ENCODE measurements at regions not wholly inside any gene's neighbourhood (a gene's known extent, or its start where the extent isn't known, plus 50 kb on each side); places are given as distances from the start of the nearest gene placed in this dataset.

DNA sequence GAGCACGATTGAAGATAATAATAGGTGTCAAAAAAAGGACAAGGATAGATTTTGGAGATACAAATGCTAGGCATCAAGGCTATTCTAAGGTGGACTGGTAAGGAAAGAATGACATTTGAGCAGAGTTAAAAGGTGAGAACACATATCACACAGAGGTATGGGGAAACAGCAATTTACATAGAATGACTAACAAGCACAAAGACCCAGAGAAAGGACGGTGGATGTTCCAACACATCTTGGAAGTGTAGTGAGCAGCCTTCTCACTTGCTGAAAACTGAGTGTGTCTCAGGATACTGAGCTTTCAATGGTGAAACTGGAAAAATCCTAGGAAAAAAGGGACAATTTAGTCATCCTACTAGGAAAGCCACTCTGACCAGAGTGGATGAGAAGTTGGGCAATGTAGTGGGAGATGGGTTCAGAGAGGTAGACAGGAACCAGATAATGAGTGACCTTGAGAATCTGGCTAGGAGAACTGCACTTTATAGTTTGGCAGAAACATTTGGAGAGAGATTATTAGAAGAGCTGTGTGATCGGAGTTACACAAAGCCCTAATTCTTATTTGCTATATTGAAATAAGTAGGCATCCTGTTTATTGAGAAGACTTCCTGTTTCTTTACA, 706.0 kb downstream of the KCNA4 start:
- peaks cover 7% of the 10 kb centered on the region for H3K9me3 Mint-ChIP-seq
- no peaks in the 10 kb centered on the region for H3K4me1 Mint-ChIP-seq
- no peak overlapping the region for H3K27ac Mint-ChIP-seq
- ChIA-PET POLR2A (no interaction called here), CTCF (no interaction called here)
- no peak for DNase-seq
- H3K4me3 Mint-ChIP-seq = no peak overlapping the region
- H3K27me3 Mint-ChIP-seq = no peaks in the 10 kb centered on the region
- H3K36me3 Mint-ChIP-seq (ENCODE audit: low read depth) = no peaks in the 10 kb centered on the region

DNA sequence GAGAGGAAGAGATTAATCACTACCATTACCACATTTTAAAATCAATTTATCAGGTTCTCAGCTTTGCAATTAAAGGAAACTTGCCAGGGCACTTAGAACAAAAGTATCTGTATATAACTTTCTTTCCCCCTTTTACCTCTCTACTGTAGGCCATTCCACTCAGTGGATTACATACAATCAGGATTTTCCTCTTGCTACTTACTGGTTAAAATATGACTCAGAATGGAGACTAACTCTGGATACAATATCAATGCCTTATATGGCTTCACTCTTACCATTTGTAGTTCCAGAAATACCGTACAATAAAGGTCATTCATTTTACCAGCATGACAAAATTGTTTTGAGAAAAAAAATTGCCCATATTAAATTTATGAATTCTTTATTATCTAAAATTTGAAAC, 706.8 kb downstream of the KCNA4 start:
- Mint-ChIP-seq H3K27me3 (no peaks in the 10 kb centered on the region), H3K9me3 (peaks cover 7% of the 10 kb centered on the region), H3K27ac (no peak overlapping the region), H3K4me3 (no peak overlapping the region), H3K36me3 (ENCODE audit: low read depth) (no peaks in the 10 kb centered on the region), H3K4me1 (no peaks in the 10 kb centered on the region)
- DNase-seq = no peak
- CTCF ChIA-PET = no interaction called here
- POLR2A ChIA-PET = no interaction called here

DNA sequence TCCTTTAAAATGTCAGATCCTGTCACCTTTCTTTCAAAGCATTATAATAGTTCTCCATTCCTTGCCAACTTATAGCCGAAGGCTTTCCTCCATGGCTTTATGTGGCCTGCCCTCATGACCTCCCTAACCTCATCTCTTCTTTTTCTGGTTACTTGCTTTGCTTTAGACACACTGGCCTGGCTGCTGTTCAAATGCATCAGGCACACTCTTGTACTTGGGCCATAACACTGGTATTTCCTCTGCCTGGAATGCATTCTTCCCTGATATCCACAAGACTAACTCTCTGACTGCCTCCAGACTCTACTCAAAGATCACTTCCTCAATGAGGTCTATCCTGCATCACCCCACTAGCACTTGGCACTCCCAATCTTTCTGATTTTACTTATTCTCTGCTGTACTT, 710.3 kb downstream of the KCNA4 start:
- H3K27me3 Mint-ChIP-seq = no peaks in the 10 kb centered on the region
- no peak overlapping the region for H3K27ac Mint-ChIP-seq
- peaks cover 14% of the 10 kb centered on the region for H3K9me3 Mint-ChIP-seq
- H3K4me3 Mint-ChIP-seq = no peak overlapping the region
- no peak for DNase-seq
- no peaks in the 10 kb centered on the region for H3K36me3 Mint-ChIP-seq (ENCODE audit: low read depth)
- ChIA-PET CTCF (no interaction called here), POLR2A (no interaction called here)
- H3K4me1 Mint-ChIP-seq = no peaks in the 10 kb centered on the region

DNA sequence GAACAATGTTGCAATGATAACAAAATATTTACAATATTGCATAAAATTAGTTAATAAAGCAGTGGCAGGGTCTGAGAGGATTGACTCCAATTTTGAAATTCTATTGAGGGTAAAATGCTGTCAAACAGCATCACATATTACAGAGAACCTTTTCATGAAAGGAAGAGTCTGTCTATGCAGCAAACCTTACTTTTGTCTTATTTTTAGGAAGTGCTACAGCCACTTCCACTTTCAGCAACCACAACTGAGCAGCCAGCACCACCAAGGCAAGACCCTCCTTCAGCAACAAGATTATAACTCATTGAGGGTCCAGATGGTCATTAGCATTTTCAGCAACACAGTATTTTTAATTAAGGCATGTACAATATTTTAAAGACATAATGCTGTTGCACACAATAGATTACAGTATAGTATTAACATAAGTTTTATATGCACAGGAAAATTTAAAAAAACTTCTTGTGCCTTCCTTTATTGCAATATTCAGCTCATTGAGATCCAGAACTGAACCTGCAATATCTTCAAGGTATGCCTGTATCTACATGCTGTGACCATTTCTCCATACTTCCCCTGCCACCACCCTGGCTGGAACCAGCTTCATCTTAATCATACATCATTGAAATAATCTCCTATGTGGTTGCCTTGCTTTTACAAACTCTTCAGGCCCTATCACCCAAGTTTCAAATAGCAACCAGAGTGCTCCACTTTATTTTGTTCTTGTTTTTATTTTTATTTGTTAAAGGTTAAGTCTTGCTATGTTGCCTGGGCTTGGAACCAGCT, 711.2 kb downstream of the KCNA4 start:
- CTCF ChIA-PET = no interaction called here
- H3K9me3 Mint-ChIP-seq = peaks cover 12% of the 10 kb centered on the region
- DNase-seq = no peak
- POLR2A ChIA-PET = no interaction called here
- no peak overlapping the region for H3K27ac Mint-ChIP-seq
- no peak overlapping the region for H3K4me3 Mint-ChIP-seq
- no peaks in the 10 kb centered on the region for H3K36me3 Mint-ChIP-seq (ENCODE audit: low read depth)
- H3K27me3 Mint-ChIP-seq = no peaks in the 10 kb centered on the region
- no peaks in the 10 kb centered on the region for H3K4me1 Mint-ChIP-seq

DNA sequence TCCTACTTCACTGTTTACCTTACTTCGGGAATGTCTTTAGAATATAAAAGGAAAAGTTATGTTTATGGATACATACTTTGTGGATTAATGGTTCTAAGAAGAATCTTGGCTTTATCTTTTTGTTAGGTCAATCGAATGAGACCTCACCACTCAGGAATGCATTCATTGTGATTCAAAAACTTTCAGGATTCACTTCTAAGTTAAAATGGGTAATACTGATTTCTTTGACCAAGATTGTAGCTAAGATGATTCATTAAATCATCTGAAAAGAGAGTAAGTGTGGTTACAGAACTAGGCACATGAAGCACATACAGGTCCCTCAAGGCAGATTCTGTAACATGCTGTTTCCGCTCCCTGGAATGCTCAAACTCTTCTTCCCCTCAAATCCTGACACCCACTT, 716.4 kb downstream of the KCNA4 start:
- peaks cover 11% of the 10 kb centered on the region for H3K9me3 Mint-ChIP-seq
- H3K27ac Mint-ChIP-seq = no peak overlapping the region
- no peaks in the 10 kb centered on the region for H3K36me3 Mint-ChIP-seq (ENCODE audit: low read depth)
- H3K4me1 Mint-ChIP-seq = no peaks in the 10 kb centered on the region
- CTCF ChIA-PET = no interaction called here
- no peak for DNase-seq
- H3K4me3 Mint-ChIP-seq = no peak overlapping the region
- POLR2A ChIA-PET = no interaction called here
- H3K27me3 Mint-ChIP-seq = no peaks in the 10 kb centered on the region

DNA sequence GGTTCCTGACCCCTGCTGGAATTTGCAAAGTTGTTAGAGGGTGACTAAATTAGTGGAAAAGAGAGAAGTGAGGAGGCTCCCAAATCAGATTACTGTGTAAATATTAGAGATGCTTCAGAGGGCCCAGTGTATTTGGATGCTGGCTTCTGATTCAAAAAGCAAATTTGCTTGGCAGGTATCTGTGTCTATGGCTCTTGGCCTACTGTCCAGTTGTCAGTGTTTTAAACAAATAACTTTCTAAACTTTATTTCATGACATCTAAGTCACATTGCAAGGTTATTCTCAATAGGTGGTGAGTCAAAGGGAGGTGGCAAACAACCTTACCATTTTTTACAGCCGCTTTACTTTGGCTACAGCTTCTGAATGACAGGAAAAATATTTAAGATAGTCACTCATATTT, 720.1 kb downstream of the KCNA4 start:
- POLR2A ChIA-PET = no interaction called here
- Mint-ChIP-seq H3K4me1 (no peaks in the 10 kb centered on the region), H3K36me3 (ENCODE audit: low read depth) (no peaks in the 10 kb centered on the region), H3K27me3 (no peaks in the 10 kb centered on the region), H3K27ac (no peak overlapping the region), H3K4me3 (no peak overlapping the region), H3K9me3 (peaks cover 5% of the 10 kb centered on the region)
- CTCF ChIA-PET = no interaction called here
- DNase-seq = no peak

DNA sequence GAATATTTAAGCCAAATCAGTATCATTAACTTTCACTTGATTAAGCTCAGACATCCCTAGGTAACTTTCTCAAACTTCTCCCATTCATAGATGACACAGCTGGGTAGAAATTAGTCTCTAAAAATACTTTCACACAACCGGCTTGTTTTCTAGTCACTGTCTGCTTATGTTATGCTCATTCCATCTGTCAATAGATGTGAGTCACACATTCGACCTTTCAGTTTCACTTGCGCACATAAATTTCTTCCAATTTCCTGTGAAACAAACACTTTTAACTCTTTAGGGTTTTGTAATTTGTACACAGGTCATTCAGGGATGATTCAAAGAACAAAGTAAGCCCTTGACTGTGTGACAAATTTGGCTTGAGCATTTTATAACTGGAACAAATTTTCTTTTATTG, 723.0 kb downstream of the KCNA4 start:
- ChIA-PET CTCF (no interaction called here), POLR2A (no interaction called here)
- Mint-ChIP-seq H3K4me1 (no peaks in the 10 kb centered on the region), H3K4me3 (no peak overlapping the region), H3K36me3 (ENCODE audit: low read depth) (no peaks in the 10 kb centered on the region), H3K27me3 (no peaks in the 10 kb centered on the region), H3K27ac (no peak overlapping the region), H3K9me3 (peaks cover 5% of the 10 kb centered on the region)
- DNase-seq = no peak

DNA sequence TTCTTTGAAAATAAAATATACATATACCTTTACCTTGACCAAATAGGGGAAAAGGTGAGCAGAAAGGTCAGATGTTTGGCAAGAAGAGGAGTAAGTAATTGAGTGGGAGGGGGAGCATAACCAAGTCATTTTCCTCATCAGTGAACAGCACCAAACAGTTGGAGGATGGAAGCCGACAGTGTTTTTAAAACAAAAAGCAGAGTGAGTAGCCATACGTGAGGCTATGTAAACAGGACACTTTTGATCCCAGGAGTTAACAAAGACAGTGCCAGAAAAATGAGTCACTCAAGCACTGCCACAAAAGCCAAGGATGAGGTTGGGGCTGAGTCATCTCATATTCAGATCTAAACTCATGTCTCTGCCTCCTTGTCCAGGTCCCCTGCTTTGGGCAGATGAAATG, 734.7 kb downstream of the KCNA4 start:
- Mint-ChIP-seq H3K9me3 (no peaks in the 10 kb centered on the region), H3K27ac (no peak overlapping the region), H3K4me3 (no peak overlapping the region), H3K36me3 (ENCODE audit: low read depth) (no peaks in the 10 kb centered on the region), H3K27me3 (no peaks in the 10 kb centered on the region), H3K4me1 (no peaks in the 10 kb centered on the region)
- CTCF ChIA-PET = no interaction called here
- POLR2A ChIA-PET = no interaction called here
- no peak for DNase-seq

DNA sequence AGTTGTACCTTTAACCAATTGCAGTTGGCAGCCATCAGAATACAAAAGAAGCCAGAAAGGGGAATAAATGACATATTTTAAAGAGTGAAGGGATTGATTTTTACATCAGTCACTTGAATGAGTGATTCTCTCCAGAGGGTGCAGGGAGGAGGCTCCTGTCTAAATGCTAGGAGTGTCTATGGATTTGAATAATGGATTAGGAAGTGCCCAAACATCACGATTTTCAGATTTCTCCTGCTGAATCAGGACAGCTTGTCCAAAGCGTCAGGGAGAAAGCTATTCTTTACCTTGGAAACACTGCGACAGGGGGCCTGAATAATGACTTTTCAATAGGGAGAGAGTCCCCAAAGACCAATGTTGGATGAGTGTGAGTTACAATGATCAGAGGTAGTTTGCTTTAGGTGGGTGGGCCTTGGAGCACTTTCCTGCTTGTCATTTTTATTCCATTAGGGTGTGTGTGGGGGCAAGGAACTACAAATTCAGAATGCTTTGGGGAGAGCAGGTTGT, 735.5 kb downstream of the KCNA4 start:
- no peak for DNase-seq
- no peak overlapping the region for H3K27ac Mint-ChIP-seq
- H3K4me1 Mint-ChIP-seq = no peaks in the 10 kb centered on the region
- H3K36me3 Mint-ChIP-seq (ENCODE audit: low read depth) = no peaks in the 10 kb centered on the region
- ChIA-PET CTCF (no interaction called here), POLR2A (no interaction called here)
- no peaks in the 10 kb centered on the region for H3K27me3 Mint-ChIP-seq
- H3K4me3 Mint-ChIP-seq = no peak overlapping the region
- H3K9me3 Mint-ChIP-seq = no peaks in the 10 kb centered on the region

DNA sequence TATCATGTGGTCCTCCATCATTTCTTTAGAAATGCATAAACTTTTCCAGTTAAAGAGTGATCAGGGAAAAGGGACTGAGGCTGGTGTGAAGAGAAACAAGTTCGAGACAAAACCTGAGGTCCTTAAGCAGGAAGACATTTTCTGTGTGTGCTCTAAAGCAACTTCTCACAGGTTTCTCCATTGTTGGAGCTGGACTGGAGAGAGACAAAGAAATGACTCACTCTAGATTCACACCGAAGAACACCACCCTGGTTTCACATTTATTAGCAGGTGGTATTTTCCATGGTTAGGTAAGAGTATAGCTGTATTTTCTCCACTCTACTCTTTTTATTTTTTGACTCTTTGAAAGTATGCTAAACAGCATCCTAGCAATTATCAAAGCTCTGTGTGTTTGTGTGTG, 736.4 kb downstream of the KCNA4 start:
- H3K9me3 Mint-ChIP-seq = no peaks in the 10 kb centered on the region
- H3K27ac Mint-ChIP-seq = no peak overlapping the region
- no peak for DNase-seq
- H3K4me3 Mint-ChIP-seq = no peak overlapping the region
- POLR2A ChIA-PET = no interaction called here
- CTCF ChIA-PET = no interaction called here
- H3K27me3 Mint-ChIP-seq = no peaks in the 10 kb centered on the region
- no peaks in the 10 kb centered on the region for H3K4me1 Mint-ChIP-seq
- H3K36me3 Mint-ChIP-seq (ENCODE audit: low read depth) = no peaks in the 10 kb centered on the region

DNA sequence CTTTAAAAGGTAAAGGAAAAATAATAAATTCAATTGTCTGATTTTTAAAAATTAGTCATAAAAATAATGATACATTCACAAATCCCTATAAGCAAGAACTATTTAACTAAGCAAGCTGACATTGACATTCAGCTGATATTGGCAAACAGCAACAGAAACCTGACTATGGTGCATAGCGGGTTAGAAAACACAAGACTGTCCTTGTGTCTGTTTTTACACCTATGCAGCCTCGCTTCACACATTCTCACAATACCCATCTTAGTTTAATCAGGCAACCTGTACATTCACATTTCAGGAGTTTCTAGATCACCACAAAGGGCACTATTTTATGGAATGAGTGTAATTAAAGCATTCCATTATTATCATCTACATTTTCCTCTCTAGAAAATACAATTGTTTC, 737.1 kb downstream of the KCNA4 start:
- Mint-ChIP-seq H3K4me1 (no peaks in the 10 kb centered on the region), H3K4me3 (no peak overlapping the region), H3K36me3 (ENCODE audit: low read depth) (no peaks in the 10 kb centered on the region), H3K27me3 (no peaks in the 10 kb centered on the region), H3K27ac (no peak overlapping the region), H3K9me3 (peaks cover 3% of the 10 kb centered on the region)
- ChIA-PET POLR2A (no interaction called here), CTCF (no interaction called here)
- no peak for DNase-seq

DNA sequence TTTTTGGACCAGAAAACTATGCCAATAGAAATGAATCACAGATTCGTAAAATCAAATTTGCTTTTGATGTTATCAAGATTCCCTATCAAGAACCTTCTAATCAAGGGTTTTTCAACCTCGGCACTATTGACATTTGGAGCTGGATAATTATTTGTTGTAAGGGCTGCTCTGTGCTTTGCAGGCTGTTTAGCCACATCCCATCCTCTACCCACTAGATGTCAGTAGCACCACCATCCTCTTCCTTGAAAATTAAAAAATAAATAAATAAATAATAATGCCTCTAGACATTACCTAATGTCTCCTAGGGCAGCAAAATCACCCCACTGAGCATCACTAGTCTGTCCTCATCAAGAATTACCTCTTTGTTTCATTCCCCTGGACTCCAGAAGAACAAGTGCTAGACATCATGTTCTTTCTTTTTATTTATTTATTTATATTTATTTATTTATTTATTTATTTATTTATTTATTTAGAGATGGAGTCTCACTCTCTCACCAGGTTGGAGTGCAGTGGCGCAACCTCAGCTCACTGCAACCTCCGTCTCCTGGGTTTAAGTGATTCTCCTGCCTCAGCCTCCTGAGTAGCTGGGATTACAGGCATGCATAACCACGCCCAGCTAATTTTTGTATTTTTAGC, 744.7 kb downstream of the KCNA4 start:
- ChIA-PET CTCF (no interaction called here), POLR2A (no interaction called here)
- DNase-seq = no peak
- Mint-ChIP-seq H3K27me3 (no peaks in the 10 kb centered on the region), H3K4me3 (no peak overlapping the region), H3K4me1 (no peaks in the 10 kb centered on the region), H3K36me3 (ENCODE audit: low read depth) (no peaks in the 10 kb centered on the region), H3K27ac (no peak overlapping the region), H3K9me3 (peaks cover 5% of the 10 kb centered on the region)

DNA sequence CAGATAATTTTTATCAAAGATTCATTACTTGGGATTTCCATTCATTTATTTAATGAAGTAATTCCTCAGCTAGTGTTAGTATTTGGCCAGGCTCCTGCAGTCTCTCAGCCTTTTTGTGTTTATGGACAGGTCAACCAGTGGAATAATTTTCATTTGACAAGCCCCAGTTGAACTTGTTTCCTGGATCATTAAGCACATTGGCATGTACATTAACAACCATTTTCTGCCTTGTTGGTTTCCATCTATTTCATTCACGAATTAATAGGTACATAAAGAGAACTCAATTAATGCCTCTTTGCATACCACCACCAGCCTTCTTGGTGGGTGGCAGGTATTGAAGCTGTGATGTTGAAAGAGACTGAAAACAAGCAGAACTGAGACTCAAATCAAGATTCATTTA, 745.2 kb downstream of the KCNA4 start:
- no peaks in the 10 kb centered on the region for H3K27me3 Mint-ChIP-seq
- no peaks in the 10 kb centered on the region for H3K36me3 Mint-ChIP-seq (ENCODE audit: low read depth)
- ChIA-PET CTCF (no interaction called here), POLR2A (no interaction called here)
- DNase-seq = no peak
- no peak overlapping the region for H3K4me3 Mint-ChIP-seq
- no peak overlapping the region for H3K27ac Mint-ChIP-seq
- no peaks in the 10 kb centered on the region for H3K4me1 Mint-ChIP-seq
- H3K9me3 Mint-ChIP-seq = peaks cover 5% of the 10 kb centered on the region

DNA sequence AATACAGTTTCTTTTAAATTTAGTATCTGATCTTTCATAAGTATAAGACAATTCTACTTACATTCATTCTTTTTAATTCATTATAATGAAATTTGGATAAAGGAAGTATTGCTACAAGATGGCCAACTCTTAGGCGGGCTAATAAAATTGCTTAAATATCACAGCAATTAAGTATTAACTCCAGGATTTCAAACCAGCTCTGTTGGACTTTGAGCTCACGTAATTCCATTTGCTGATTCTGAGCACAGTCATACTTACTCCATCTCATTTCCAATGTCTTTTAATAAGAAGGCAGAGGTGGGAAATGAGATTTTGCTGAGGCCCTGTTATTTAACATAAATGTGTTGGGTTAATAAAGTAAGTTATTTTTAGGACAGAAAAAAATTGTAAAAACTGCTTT, 748.1 kb downstream of the KCNA4 start:
- H3K4me1 Mint-ChIP-seq = no peaks in the 10 kb centered on the region
- H3K9me3 Mint-ChIP-seq = peaks cover 4% of the 10 kb centered on the region
- H3K4me3 Mint-ChIP-seq = no peak overlapping the region
- no peaks in the 10 kb centered on the region for H3K36me3 Mint-ChIP-seq (ENCODE audit: low read depth)
- ChIA-PET POLR2A (no interaction called here), CTCF (no interaction called here)
- no peak overlapping the region for H3K27ac Mint-ChIP-seq
- no peak for DNase-seq
- no peaks in the 10 kb centered on the region for H3K27me3 Mint-ChIP-seq
